Body of pancreas (tissue), 4 donors: ENCODE measurements at regions not wholly inside any gene's neighbourhood (a gene's known extent, or its start where the extent isn't known, plus 50 kb on each side); places are given as distances from the start of the nearest gene placed in this dataset.

Experiments
- CTCF ChIP-seq, 7 experiments: fragments of 450-650 bp in 4 of 7; fragments of 200-600 bp in 3 of 7; sonication (generic) in 3 of 7; IDR thresholded peaks; one replicate each; pipeline ENCODE4 v1.5.1; 2016 to 2019; ENCODE audit warnings: antibody characterized with exemption in 7 of 7
- POLR2A ChIP-seq, 3 donors: fragments of 450-650 bp; IDR thresholded peaks; one replicate each; pipeline ENCODE4 v1.6.1; 2016; ENCODE audit warnings: antibody characterized with exemption in 3 of 3, mild to moderate bottlenecking in 2 of 3

GRCh38 chr13:34320084-34320483 is 502.1 kb downstream of the RFC3 start:
- TF ChIP-seq CTCF (IDR thresholded peaks at IDR 0.05) (no peak), POLR2A (IDR thresholded peaks at IDR 0.05) (no peak)
